ENCODE measurements at regions not wholly inside any gene's neighbourhood (a gene's known extent, or its start where the extent isn't known, plus 50 kb on each side); places are given as distances from the start of the nearest gene placed in this dataset.
A peak's percentile ranks its signal among the peaks of the same experiment; 100 is the strongest.

DNA sequence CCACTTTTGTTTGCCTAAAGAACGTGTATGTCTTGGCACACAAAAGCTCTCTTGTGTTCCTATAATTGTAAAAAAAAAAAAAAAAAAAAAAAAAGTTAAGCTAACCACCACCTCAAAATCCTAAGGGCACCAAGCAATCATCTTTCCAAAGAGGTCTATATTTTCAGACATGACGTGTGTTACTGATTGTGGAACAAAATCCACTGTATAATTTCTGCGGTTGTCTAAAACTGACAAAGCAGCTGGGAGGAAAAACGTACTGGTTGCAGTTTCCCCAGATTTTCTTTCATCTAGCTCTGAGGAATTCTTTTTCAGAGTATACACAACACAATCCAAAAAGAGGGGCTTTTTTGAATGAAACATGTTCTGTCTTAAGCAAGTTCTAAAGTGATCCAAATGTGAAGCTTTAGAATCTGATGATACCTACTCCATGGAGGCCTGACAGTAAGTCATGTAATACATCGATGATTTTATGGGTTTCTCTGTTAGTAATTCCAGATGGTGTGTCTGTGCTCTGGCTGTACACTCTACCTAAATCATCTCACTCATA, 375.6 kb upstream of the NUDT12 start:
- H2AFZ ChIP-seq: peak overlapping the region; percentile 21
- no peak overlapping the region for H3K27ac ChIP-seq
- no peaks in the 10 kb centered on the region for H3K36me3 ChIP-seq (replicated peaks; ENCODE audit: insufficient read depth, low read depth)
- no peaks in the 10 kb centered on the region for H3K4me1 ChIP-seq (ENCODE audit: insufficient read depth)
- no peak overlapping the region for H3K4me3 ChIP-seq
- DNase-seq (ENCODE audit: low spot score): no peak
- TF ChIP-seq EZH2phosphoT487 (IDR thresholded peaks at IDR 0.05; ENCODE audit: low read depth, severe bottlenecking, unreplicated experiment) (no peak), EZH2 (IDR thresholded peaks at IDR 0.05; ENCODE audit: borderline replicate concordance) (no peak)
- TF ChIP-seq, protein P1, sequence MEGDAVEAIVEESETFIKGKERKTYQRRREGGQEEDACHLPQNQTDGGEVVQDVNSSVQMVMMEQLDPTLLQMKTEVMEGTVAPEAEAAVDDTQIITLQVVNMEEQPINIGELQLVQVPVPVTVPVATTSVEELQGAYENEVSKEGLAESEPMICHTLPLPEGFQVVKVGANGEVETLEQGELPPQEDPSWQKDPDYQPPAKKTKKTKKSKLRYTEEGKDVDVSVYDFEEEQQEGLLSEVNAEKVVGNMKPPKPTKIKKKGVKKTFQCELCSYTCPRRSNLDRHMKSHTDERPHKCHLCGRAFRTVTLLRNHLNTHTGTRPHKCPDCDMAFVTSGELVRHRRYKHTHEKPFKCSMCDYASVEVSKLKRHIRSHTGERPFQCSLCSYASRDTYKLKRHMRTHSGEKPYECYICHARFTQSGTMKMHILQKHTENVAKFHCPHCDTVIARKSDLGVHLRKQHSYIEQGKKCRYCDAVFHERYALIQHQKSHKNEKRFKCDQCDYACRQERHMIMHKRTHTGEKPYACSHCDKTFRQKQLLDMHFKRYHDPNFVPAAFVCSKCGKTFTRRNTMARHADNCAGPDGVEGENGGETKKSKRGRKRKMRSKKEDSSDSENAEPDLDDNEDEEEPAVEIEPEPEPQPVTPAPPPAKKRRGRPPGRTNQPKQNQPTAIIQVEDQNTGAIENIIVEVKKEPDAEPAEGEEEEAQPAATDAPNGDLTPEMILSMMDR (IDR thresholded peaks at IDR 0.05; ENCODE audit: poor library complexity): no peak
- 61% methylated on average over 5 of the region's 5 CpGs for WGBS (ENCODE audit: low lambda C conversion rate, missing lambda C conversion rate)
- H4K20me1 ChIP-seq (ENCODE audit: insufficient read depth, poor library complexity, severe bottlenecking): no peaks in the 10 kb centered on the region
- no peaks in the 10 kb centered on the region for H3K9me3 ChIP-seq (ENCODE audit: low read depth)
- H3K4me2 ChIP-seq: no peak overlapping the region
- no peaks in the 10 kb centered on the region for H3K27me3 ChIP-seq
- no peaks in the 10 kb centered on the region for H3K79me2 ChIP-seq
- no peaks in the 10 kb centered on the region for H3K9me2 ChIP-seq (replicated peaks; ENCODE audit: insufficient read depth)

DNA sequence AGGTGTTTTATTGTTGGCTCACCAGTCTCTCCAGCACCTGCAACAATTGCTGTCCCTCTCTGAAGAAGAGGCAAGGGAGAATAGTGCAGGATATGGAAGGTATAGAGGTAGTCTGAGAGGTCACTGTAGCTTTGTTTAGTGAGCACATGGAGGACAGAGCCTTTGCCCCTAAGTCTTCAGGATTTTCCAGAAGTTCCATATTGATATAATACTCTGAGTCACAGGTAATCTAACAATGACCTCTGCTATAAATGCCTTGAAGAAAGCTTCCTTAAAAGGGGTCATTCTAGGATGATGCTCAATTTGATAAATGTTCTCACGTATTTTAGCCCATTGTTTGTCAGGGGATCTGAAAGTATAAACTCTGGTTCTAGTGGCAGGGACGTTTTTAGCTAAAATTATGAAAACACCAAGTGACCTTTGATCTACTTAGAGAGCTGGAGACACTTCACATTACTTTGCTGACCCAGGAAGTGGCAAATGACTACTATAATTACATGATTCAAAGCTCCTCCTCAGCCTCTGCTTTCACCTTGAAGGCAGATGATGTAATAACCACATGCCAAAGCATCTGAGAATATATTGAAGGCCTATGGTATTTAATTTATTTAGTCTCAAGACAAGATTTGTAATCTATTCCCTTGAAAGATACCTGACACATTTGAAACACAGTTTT, 366.9 kb upstream of the NUDT12 start:
- 44% methylated on average over 2 of the region's 2 CpGs for WGBS (ENCODE audit: low lambda C conversion rate, missing lambda C conversion rate)
- Histone ChIP-seq H2AFZ (no peak overlapping the region), H3K9me3 (ENCODE audit: low read depth) (no peaks in the 10 kb centered on the region), H4K20me1 (ENCODE audit: insufficient read depth, poor library complexity, severe bottlenecking) (no peaks in the 10 kb centered on the region), H3K27me3 (no peaks in the 10 kb centered on the region), H3K4me2 (no peak overlapping the region), H3K79me2 (no peaks in the 10 kb centered on the region), H3K27ac (no peak overlapping the region), H3K36me3 (replicated peaks; ENCODE audit: insufficient read depth, low read depth) (no peaks in the 10 kb centered on the region), H3K9me2 (replicated peaks; ENCODE audit: insufficient read depth) (no peaks in the 10 kb centered on the region), H3K4me1 (ENCODE audit: insufficient read depth) (no peaks in the 10 kb centered on the region), H3K4me3 (no peak overlapping the region)
- no peak for DNase-seq (ENCODE audit: low spot score)
- TF ChIP-seq, protein P1 (IDR thresholded peaks at IDR 0.05; ENCODE audit: poor library complexity): no peak
- no peak for TF ChIP-seq EZH2phosphoT487 (IDR thresholded peaks at IDR 0.05; ENCODE audit: low read depth, severe bottlenecking, unreplicated experiment)
- TF ChIP-seq EZH2 (IDR thresholded peaks at IDR 0.05; ENCODE audit: borderline replicate concordance): no peak

DNA sequence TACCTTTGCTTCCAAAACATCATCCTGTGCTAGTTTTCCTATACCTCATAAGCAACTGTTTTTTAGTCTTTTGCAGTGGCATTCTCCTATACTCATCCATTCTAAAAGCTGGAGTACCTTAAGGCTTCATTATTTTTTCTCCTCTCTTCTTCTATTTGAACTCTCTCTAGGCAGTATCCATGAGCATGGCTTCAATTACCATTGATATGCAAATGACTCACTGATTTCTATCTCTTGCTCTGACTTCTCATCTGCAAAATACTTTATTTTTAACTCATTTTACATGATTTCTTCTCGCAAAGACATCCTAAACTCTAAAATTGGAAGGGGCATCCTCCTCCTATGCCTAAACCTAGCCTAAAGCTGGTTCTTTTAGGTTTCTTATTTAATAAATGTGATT, 365.1 kb upstream of the NUDT12 start:
- H3K36me3 ChIP-seq (replicated peaks; ENCODE audit: insufficient read depth, low read depth): no peaks in the 10 kb centered on the region
- H3K9me3 ChIP-seq (ENCODE audit: low read depth): no peaks in the 10 kb centered on the region
- TF ChIP-seq EZH2 (IDR thresholded peaks at IDR 0.05; ENCODE audit: borderline replicate concordance): no peak
- TF ChIP-seq EZH2phosphoT487 (IDR thresholded peaks at IDR 0.05; ENCODE audit: low read depth, severe bottlenecking, unreplicated experiment): no peak
- TF ChIP-seq, protein P1 (IDR thresholded peaks at IDR 0.05; ENCODE audit: poor library complexity): no peak
- H3K79me2 ChIP-seq: no peaks in the 10 kb centered on the region
- H2AFZ ChIP-seq: no peak overlapping the region
- H3K27ac ChIP-seq: no peak overlapping the region
- DNase-seq (ENCODE audit: low spot score): no peak
- WGBS (ENCODE audit: low lambda C conversion rate, missing lambda C conversion rate): 94% methylated on average over 1 of the region's 1 CpG
- no peaks in the 10 kb centered on the region for H3K27me3 ChIP-seq
- H3K4me2 ChIP-seq: no peak overlapping the region
- no peaks in the 10 kb centered on the region for H3K9me2 ChIP-seq (replicated peaks; ENCODE audit: insufficient read depth)
- no peaks in the 10 kb centered on the region for H3K4me1 ChIP-seq (ENCODE audit: insufficient read depth)
- H3K4me3 ChIP-seq: no peak overlapping the region
- no peaks in the 10 kb centered on the region for H4K20me1 ChIP-seq (ENCODE audit: insufficient read depth, poor library complexity, severe bottlenecking)
